HepG2 (cell line): ENCODE measurements at regions not wholly inside any gene's neighbourhood (a gene's known extent, or its start where the extent isn't known, plus 50 kb on each side); places are given as distances from the start of the nearest gene placed in this dataset.

Source experiments
- ATAC-seq: fragments of 200-7000 bp; cut with Tn5 transposase; 3 replicates; pipeline ENCODE4 v1.9.1; 2020; ENCODE audit warnings: mild to moderate bottlenecking, moderate library complexity
- BruUV-seq: library from RNA; stranded (reverse); fragments of 400-500 nt; replicated peaks from 2 replicates; lab custom pipeline; 2021; lab: Mats Ljungman, UMichigan
- CTCF ChIA-PET: fragments of 300-600 bp; formaldehyde crosslinking; extraction: SDS; loops from one replicate; lab custom pipeline; 2021; ENCODE audit warnings: low total read pairs, inconsistent platforms, low intra/inter-chr PET ratio; lab: Yijun Ruan, JAX
- POLR2A ChIA-PET: fragments of 350-600 bp; sonication (Branson Sonifier 250); formaldehyde crosslinking; loops from one replicate; lab custom pipeline; 2020; ENCODE audit warnings: antibody characterized with exemption, inconsistent platforms; lab: Yijun Ruan, JAX
- DNase-seq: peaks from one replicate; pipeline ENCODE4 v3.0.0-alpha.2; 2015; ENCODE audit warnings: low spot score
- FAIRE-seq: peaks from 3 replicates; lab custom pipeline; 2011; peaks lifted over from hg19 to GRCh38; lab: Jason Lieb, UNC
- H2AFZ ChIP-seq: one replicate; pipeline ENCODE4 v1.6.1; 2011; ENCODE audit warnings: low read length, inconsistent platforms
- H3K27ac ChIP-seq: fragments of 300-600 bp; 3 replicates; pipeline ENCODE4 v1.8.0; 2011; ENCODE audit warnings: mixed run types, mild to moderate bottlenecking, mixed read lengths, low read length, inconsistent platforms; ENCODE audit not compliant: insufficient read depth; ENCODE audit errors: extremely low read length
- H3K27me3 ChIP-seq, 2 experiments: fragments of 200-600 bp in 1 of 2; 2 replicates in 1 of 2; 3 replicates in 1 of 2; pipeline versions ENCODE4 v1.6.0 to v1.8.0; 2011; ENCODE audit warnings: low read length in 2 of 2, mild to moderate bottlenecking in 2 of 2, moderate library complexity in 2 of 2, inconsistent platforms in 1 of 2; ENCODE audit not compliant: insufficient read depth in 2 of 2, control insufficient read depth in 1 of 2
- H3K36me3 ChIP-seq, 2 experiments: fragments of 200-600 bp in 1 of 2; replicated peaks in 1 of 2; 2 replicates in 1 of 2; 3 replicates in 1 of 2; pipeline versions ENCODE4 v1.5.1 to v1.8.0; 2011; ENCODE audit warnings: low read length in 2 of 2, inconsistent platforms in 1 of 2; ENCODE audit not compliant: insufficient read depth in 2 of 2, control insufficient read depth in 1 of 2
- H3K4me1 ChIP-seq: 2 replicates; pipeline ENCODE4 v1.5.1; 2012; ENCODE audit warnings: low read length, inconsistent platforms; ENCODE audit not compliant: insufficient read depth
- H3K4me2 ChIP-seq: 2 replicates; pipeline ENCODE4 v1.6.0; 2011; ENCODE audit warnings: low read depth, low read length, inconsistent platforms
- H3K4me3 ChIP-seq, 3 experiments: fragments of 200-600 bp in 1 of 3; sonication (generic), shearing (Covaris generic) in 1 of 3; replicated peaks in 1 of 3; 2 replicates each; pipeline ENCODE4 v1.5.1; 2011 to 2016; ENCODE audit warnings: low read length in 3 of 3, inconsistent platforms in 2 of 3, low read depth in 2 of 3, mild to moderate bottlenecking in 2 of 3, control low read depth in 1 of 3, mixed read lengths in 1 of 3; ENCODE audit not compliant: insufficient read depth in 1 of 3
- H3K79me2 ChIP-seq: one replicate; pipeline ENCODE4 v1.6.1; 2011; ENCODE audit warnings: low read length, inconsistent platforms; ENCODE audit not compliant: insufficient read depth
- H3K9ac ChIP-seq: 2 replicates; pipeline ENCODE4 v1.6.0; 2011; ENCODE audit warnings: mild to moderate bottlenecking, low read depth, low read length, inconsistent platforms; ENCODE audit not compliant: insufficient read depth
- H3K9me3 ChIP-seq: 2 replicates; pipeline ENCODE4 v1.5.1; 2012; ENCODE audit warnings: mild to moderate bottlenecking, low read length
- H4K20me1 ChIP-seq: 2 replicates; pipeline ENCODE4 v1.6.0; 2011; ENCODE audit warnings: inconsistent platforms, mild to moderate bottlenecking, low read length, moderate library complexity; ENCODE audit not compliant: insufficient read depth
- CENPX ChIP-seq: sonication (generic); formaldehyde crosslinking; IDR thresholded peaks from 2 replicates; pipeline ENCODE4 v1.9.0; 2021; ENCODE audit warnings: mild to moderate bottlenecking, missing genetic modification reagents, moderate library complexity
- KDM1A ChIP-seq: IDR thresholded peaks from 2 replicates; pipeline ENCODE4 v1.6.1; 2016; ENCODE audit warnings: missing compliant biosample characterization
- NFYB ChIP-seq: sonication (generic); formaldehyde crosslinking; IDR thresholded peaks from 2 replicates; pipeline ENCODE4 v1.4.0; 2020; ENCODE audit warnings: missing genetic modification reagents
- PRMT3 ChIP-seq: sonication (generic); formaldehyde crosslinking; IDR thresholded peaks from 2 replicates; pipeline ENCODE4 v1.8.1; 2022; ENCODE audit warnings: low read depth, mild to moderate bottlenecking, moderate library complexity, missing genetic modification reagents, borderline replicate concordance
- SAFB2 ChIP-seq: sonication (generic); formaldehyde crosslinking; IDR thresholded peaks from 2 replicates; pipeline ENCODE4 v1.5.1; 2020; ENCODE audit warnings: missing genetic modification reagents, low read depth, mild to moderate bottlenecking, borderline replicate concordance
- SRSF1 ChIP-seq: fragments of 200-400 bp; formaldehyde crosslinking; optimal IDR thresholded peaks from 2 replicates; pipeline ENCODE3; 2017; ENCODE audit warnings: mild to moderate bottlenecking, low read depth, low read length, moderate library complexity
- WIZ ChIP-seq: sonication (generic); formaldehyde crosslinking; IDR thresholded peaks from 2 replicates; pipeline ENCODE4 v1.5.1; 2020; ENCODE audit warnings: mild to moderate bottlenecking, missing genetic modification reagents
- ZKSCAN8 ChIP-seq: IDR thresholded peaks from 2 replicates; pipeline ENCODE4 v1.6.1; 2016; ENCODE audit warnings: borderline replicate concordance, missing genetic modification reagents, missing compliant biosample characterization
- ZNF749 ChIP-seq: sonication (generic); formaldehyde crosslinking; IDR thresholded peaks from 2 replicates; pipeline ENCODE4 v1.8.0; 2022; ENCODE audit warnings: mild to moderate bottlenecking, missing genetic modification reagents, moderate library complexity, borderline replicate concordance
- WGBS: methylation state at CpG from one replicate; pipeline ENCODE4 v1.1.6; 2017; ENCODE audit warnings: low lambda C conversion rate; 5-methylcytosine and 5-hydroxymethylcytosine counted together
- in situ Hi-C: cut with HindIII; loops from 2 replicates; pipeline ENCODE4 v1.10.0; 2017; ENCODE audit warnings: low pct_unique_long_range_greater_than_20kb; ENCODE audit not compliant: extremely low pct_ligation_motif_present
- intact Hi-C: fragments of 100-400 bp; cut with micrococcal nuclease; formaldehyde crosslinking; loops from one replicate; pipeline ENCODE4 v1.10.0; 2022; ENCODE audit not compliant: unreplicated experiment
- TF ChIP-seq, protein P1 (sequence below): sonication (generic); formaldehyde crosslinking; IDR thresholded peaks from 2 replicates; pipeline ENCODE4 v1.4.0; 2020; ENCODE audit warnings: mild to moderate bottlenecking, low read depth, missing genetic modification reagents
- TF ChIP-seq, protein P2 (sequence below): sonication (generic); formaldehyde crosslinking; IDR thresholded peaks from 2 replicates; pipeline ENCODE4 v1.5.0; 2020; ENCODE audit warnings: missing genetic modification reagents

DNA sequence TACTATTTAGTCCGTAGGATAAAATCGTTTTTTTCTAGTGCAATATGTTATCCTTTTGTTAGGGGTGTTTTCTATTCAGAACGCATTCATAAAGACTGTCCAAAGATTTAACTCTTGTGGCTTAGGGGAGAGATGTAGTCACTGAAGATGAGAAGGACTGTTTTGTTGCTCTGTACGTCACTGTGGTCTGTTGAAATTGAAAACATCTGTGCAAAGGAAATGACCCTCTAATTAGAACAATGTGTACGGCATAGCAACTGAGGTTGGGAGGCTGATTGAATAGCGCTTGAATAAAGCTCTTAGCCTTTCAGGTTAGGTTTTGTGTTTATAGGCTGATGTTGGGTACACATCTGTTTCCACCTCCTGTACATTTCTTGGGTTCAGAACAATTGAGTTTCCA is 453.4 kb upstream of the AKR1E2 start:
- Histone ChIP-seq H3K27ac (no peak overlapping the region), H3K9ac (no peak overlapping the region), H3K79me2 (no peaks in the 10 kb centered on the region), H3K27me3 (no peaks in the 10 kb centered on the region), H3K36me3 (no peaks in the 10 kb centered on the region), H3K4me2 (no peak overlapping the region), H3K9me3 (no peaks in the 10 kb centered on the region), H3K4me3 (no peak overlapping the region), H4K20me1 (no peaks in the 10 kb centered on the region), H3K4me1 (no peaks in the 10 kb centered on the region), H2AFZ (no peak overlapping the region)
- in situ Hi-C loops: no loop called here
- CTCF ChIA-PET: no interaction called here
- BruUV-seq: no TSS peak
- TF ChIP-seq NFYB (CRISPR knock-in tag) (no peak), SRSF1 (no peak), KDM1A (CRISPR knock-in tag) (no peak), PRMT3 (CRISPR knock-in tag) (no peak), ZKSCAN8 (CRISPR knock-in tag) (no peak), WIZ (CRISPR knock-in tag) (no peak), CENPX (CRISPR knock-in tag) (no peak), ZNF749 (CRISPR knock-in tag) (no peak), SAFB2 (no peak)
- TF ChIP-seq, protein P1, sequence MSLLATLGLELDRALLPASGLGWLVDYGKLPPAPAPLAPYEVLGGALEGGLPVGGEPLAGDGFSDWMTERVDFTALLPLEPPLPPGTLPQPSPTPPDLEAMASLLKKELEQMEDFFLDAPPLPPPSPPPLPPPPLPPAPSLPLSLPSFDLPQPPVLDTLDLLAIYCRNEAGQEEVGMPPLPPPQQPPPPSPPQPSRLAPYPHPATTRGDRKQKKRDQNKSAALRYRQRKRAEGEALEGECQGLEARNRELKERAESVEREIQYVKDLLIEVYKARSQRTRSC (CRISPR knock-in tag): no peak
- TF ChIP-seq, protein P2, sequence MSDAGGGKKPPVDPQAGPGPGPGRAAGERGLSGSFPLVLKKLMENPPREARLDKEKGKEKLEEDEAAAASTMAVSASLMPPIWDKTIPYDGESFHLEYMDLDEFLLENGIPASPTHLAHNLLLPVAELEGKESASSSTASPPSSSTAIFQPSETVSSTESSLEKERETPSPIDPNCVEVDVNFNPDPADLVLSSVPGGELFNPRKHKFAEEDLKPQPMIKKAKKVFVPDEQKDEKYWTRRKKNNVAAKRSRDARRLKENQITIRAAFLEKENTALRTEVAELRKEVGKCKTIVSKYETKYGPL (CRISPR knock-in tag): no peak
- ATAC-seq (no peak), FAIRE-seq (no peak), DNase-seq (no peak)
- 3% methylated on average over 6 of the region's 6 CpGs for WGBS
- POLR2A ChIA-PET: no interaction called here
- intact Hi-C loops: no loop called here
